ENCODE measurements at regions not wholly inside any gene's neighbourhood (a gene's known extent, or its start where the extent isn't known, plus 50 kb on each side); places are given as distances from the start of the nearest gene placed in this dataset.

- no peaks in the 10 kb centered on the region for H3K36me3 ChIP-seq (ENCODE audit: insufficient read depth, low read length)
- no peak overlapping the region for H3K27ac ChIP-seq (ENCODE audit: low read length)
- no peaks in the 10 kb centered on the region for H3K9me2 ChIP-seq (ENCODE audit: insufficient read depth, low read length)
- no peaks in the 10 kb centered on the region for H3F3A ChIP-seq (ENCODE audit: insufficient read depth, low read length, poor library complexity, severe bottlenecking)
- no peaks in the 10 kb centered on the region for H4K20me1 ChIP-seq (ENCODE audit: insufficient read depth)
- no peak for TF ChIP-seq TAF1 (IDR thresholded peaks at IDR 0.05; ENCODE audit: low read depth)
- no peak for TF ChIP-seq SMC3 (conservative IDR thresholded peaks at IDR 0.05; ENCODE audit: poor library complexity)
- no peak for TF ChIP-seq EZH2 (IDR thresholded peaks at IDR 0.05; ENCODE audit: borderline replicate concordance, insufficient read depth, low read length, poor library complexity, severe bottlenecking)
- TF ChIP-seq, protein P1, sequence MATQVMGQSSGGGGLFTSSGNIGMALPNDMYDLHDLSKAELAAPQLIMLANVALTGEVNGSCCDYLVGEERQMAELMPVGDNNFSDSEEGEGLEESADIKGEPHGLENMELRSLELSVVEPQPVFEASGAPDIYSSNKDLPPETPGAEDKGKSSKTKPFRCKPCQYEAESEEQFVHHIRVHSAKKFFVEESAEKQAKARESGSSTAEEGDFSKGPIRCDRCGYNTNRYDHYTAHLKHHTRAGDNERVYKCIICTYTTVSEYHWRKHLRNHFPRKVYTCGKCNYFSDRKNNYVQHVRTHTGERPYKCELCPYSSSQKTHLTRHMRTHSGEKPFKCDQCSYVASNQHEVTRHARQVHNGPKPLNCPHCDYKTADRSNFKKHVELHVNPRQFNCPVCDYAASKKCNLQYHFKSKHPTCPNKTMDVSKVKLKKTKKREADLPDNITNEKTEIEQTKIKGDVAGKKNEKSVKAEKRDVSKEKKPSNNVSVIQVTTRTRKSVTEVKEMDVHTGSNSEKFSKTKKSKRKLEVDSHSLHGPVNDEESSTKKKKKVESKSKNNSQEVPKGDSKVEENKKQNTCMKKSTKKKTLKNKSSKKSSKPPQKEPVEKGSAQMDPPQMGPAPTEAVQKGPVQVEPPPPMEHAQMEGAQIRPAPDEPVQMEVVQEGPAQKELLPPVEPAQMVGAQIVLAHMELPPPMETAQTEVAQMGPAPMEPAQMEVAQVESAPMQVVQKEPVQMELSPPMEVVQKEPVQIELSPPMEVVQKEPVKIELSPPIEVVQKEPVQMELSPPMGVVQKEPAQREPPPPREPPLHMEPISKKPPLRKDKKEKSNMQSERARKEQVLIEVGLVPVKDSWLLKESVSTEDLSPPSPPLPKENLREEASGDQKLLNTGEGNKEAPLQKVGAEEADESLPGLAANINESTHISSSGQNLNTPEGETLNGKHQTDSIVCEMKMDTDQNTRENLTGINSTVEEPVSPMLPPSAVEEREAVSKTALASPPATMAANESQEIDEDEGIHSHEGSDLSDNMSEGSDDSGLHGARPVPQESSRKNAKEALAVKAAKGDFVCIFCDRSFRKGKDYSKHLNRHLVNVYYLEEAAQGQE (IDR thresholded peaks at IDR 0.05; ENCODE audit: borderline replicate concordance), result no peak
- TF ChIP-seq EP300 (conservative IDR thresholded peaks at IDR 0.05; ENCODE audit: poor library complexity, severe bottlenecking), result no peak
- no peak for TF ChIP-seq MXI1 (conservative IDR thresholded peaks at IDR 0.05; ENCODE audit: poor library complexity, severe bottlenecking)
- TF ChIP-seq CTCF (IDR thresholded peaks at IDR 0.05; ENCODE audit: poor library complexity, severe bottlenecking), result no peak
- no peak for TF ChIP-seq RAD21 (conservative IDR thresholded peaks at IDR 0.05)
- TF ChIP-seq POLR2AphosphoS5 (IDR thresholded peaks at IDR 0.05), result no peak
- H3K4me3 ChIP-seq (ENCODE audit: low read length), result no peak overlapping the region
- H3K27me3 ChIP-seq (ENCODE audit: insufficient read depth, low read depth, low read length), result no peaks in the 10 kb centered on the region
- H3K4me2 ChIP-seq (ENCODE audit: low read length), result no peak overlapping the region
- no peaks in the 10 kb centered on the region for H3K79me2 ChIP-seq (replicated peaks; ENCODE audit: insufficient read depth, low read length)
- no peaks in the 10 kb centered on the region for H3K9me3 ChIP-seq (ENCODE audit: low read length)
- no peak overlapping the region for H3K9ac ChIP-seq (ENCODE audit: low read length)
- H2AFZ ChIP-seq (ENCODE audit: low read depth, low read length), result no peak overlapping the region
Measured at GRCh38 chr2:16282511-16282910, 342.2 kb downstream of the MYCN start.

DNA sequence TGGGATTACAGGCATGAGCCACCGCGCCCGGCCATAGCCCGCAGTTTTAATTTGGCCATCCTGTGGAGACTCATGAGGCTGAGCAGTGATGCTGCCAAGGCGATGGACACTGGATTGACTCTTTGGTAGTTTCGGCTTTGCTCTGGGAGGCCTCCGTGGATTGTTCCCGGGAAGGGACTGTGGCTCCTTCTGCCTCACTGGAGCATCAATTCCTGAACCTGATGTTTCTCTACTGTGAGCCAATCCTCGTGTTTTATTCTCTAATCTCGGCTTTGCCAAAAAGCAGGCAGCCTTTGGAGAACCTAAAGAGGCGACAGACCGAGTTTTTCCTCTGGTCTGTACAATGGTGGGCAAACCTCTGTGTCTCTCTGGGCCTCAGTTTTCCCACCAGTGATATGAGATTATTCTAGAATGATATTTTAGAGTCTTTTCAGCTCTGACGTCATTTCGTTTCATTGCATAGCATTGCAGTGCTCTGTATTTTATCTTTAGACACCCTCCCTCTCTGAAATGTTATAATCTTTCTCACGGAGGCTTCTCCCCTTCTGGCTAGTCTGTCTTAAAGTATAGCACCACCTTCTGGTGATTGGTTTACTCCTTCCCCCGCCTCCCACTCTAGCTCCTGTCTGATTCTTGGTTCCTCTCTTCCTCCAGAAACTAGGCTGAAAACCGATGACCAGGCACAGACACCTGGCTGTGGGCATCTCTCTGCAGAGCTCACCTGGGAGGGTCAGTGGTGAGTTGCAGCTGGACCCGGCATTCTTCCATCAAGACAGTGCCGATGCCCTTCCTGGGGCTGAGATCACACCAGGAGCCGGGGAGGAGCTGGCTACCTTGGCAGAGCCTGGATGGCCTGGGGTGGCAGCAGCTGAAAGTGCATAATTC lies 341.3 kb downstream of the MYCN start:
- H3F3A ChIP-seq (ENCODE audit: insufficient read depth, low read length, poor library complexity, severe bottlenecking), result no peaks in the 10 kb centered on the region
- H3K79me2 ChIP-seq (replicated peaks; ENCODE audit: insufficient read depth, low read length), result no peaks in the 10 kb centered on the region
- no peak overlapping the region for H3K4me2 ChIP-seq (ENCODE audit: low read length)
- H3K36me3 ChIP-seq (ENCODE audit: insufficient read depth, low read length), result no peaks in the 10 kb centered on the region
- H2AFZ ChIP-seq (ENCODE audit: low read depth, low read length), result no peak overlapping the region
- no peaks in the 10 kb centered on the region for H3K9me3 ChIP-seq (ENCODE audit: low read length)
- H4K20me1 ChIP-seq (ENCODE audit: insufficient read depth), result no peaks in the 10 kb centered on the region
- H3K4me3 ChIP-seq (ENCODE audit: low read length), result no peak overlapping the region
- H3K27me3 ChIP-seq (ENCODE audit: insufficient read depth, low read depth, low read length), result no peaks in the 10 kb centered on the region
- no peak overlapping the region for H3K9ac ChIP-seq (ENCODE audit: low read length)
- TF ChIP-seq EP300 (conservative IDR thresholded peaks at IDR 0.05; ENCODE audit: poor library complexity, severe bottlenecking), result no peak
- TF ChIP-seq SMC3 (conservative IDR thresholded peaks at IDR 0.05; ENCODE audit: poor library complexity), result peak; percentile 74
- TF ChIP-seq RAD21 (conservative IDR thresholded peaks at IDR 0.05), result peak; percentile 66
- TF ChIP-seq POLR2AphosphoS5 (IDR thresholded peaks at IDR 0.05), result no peak
- TF ChIP-seq, protein P1 (IDR thresholded peaks at IDR 0.05; ENCODE audit: borderline replicate concordance), result no peak
- peak; percentile 61 for TF ChIP-seq CTCF (IDR thresholded peaks at IDR 0.05; ENCODE audit: poor library complexity, severe bottlenecking)
- TF ChIP-seq TAF1 (IDR thresholded peaks at IDR 0.05; ENCODE audit: low read depth), result no peak
- no peak for TF ChIP-seq EZH2 (IDR thresholded peaks at IDR 0.05; ENCODE audit: borderline replicate concordance, insufficient read depth, low read length, poor library complexity, severe bottlenecking)
- TF ChIP-seq MXI1 (conservative IDR thresholded peaks at IDR 0.05; ENCODE audit: poor library complexity, severe bottlenecking), result no peak
- no peaks in the 10 kb centered on the region for H3K9me2 ChIP-seq (ENCODE audit: insufficient read depth, low read length)
- H3K27ac ChIP-seq (ENCODE audit: low read length), result no peak overlapping the region
